ENCODE measurements at regions not wholly inside any gene's neighbourhood (a gene's known extent, or its start where the extent isn't known, plus 50 kb on each side); places are given as distances from the start of the nearest gene placed in this dataset.
A peak's percentile ranks its signal among the peaks of the same experiment; 100 is the strongest.
"Not testable (repeated sequence)": the region's sequence is repeated elsewhere in the genome, so short reads cannot be mapped to it uniquely, and the experiment has no call there.

DNA sequence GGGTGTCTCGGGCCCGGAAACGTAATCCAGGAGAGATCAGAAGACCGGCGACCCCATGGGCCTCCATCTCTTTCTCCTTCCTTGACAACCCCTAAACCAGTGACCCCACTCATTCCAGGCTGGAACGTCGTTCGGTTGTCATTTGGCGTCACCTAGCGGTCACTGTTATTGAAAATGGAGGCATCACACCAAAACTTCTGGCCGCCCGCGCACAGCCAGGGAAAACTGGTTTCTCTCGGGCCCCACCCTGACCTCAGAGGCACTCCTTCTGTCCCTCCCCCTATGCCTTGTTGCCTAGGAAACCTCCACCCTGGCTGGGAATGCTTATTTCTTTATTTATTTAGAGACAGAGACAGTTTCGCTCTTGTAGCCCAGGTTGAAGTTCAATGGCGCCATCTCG, 2327.3 kb upstream of the TPTE start:
- not testable (repeated sequence) for H3K27ac Mint-ChIP-seq; H3K4me1 Mint-ChIP-seq; H3K4me3 Mint-ChIP-seq; H3K9me3 Mint-ChIP-seq; H3K36me3 Mint-ChIP-seq (ENCODE audit: low read depth); H3K27me3 Mint-ChIP-seq
- ATAC-seq (replicated peaks) = peak; percentile 61

DNA sequence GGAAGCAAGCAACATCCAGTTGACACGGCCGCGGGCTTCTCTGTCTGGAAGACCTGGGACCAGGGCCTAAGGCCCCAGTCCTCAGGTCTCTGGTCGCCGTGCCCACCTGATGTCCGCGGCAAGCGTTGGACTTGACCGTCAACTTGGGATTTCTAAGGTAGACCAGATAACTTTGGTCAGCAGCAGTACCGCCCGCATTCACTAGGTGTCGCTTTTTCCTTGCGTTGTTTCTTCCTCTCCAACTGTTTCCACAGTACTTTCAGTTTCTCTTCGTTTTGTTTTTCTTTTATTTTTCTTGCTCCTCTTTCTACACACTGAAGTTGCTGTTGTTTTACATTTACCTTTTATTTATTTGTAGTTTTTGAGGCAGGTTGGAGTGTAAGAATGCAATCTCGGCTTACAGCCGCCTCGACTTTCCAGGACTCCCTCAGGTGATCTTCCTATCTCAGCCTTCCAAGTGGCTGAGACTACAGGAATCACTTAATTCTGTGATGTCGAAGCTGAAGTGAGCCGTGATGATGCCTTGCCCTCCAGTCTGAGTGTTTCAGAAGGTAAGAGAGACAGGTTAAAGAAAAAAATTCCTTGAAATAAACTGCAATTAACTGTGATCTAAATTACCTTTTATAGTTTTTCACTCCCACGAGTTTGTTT, 2323.9 kb upstream of the TPTE start:
- not testable (repeated sequence) for H3K4me1 Mint-ChIP-seq; H3K4me3 Mint-ChIP-seq; H3K27ac Mint-ChIP-seq; H3K36me3 Mint-ChIP-seq (ENCODE audit: low read depth); H3K9me3 Mint-ChIP-seq; H3K27me3 Mint-ChIP-seq
- peak; percentile 65 for ATAC-seq (replicated peaks)

DNA sequence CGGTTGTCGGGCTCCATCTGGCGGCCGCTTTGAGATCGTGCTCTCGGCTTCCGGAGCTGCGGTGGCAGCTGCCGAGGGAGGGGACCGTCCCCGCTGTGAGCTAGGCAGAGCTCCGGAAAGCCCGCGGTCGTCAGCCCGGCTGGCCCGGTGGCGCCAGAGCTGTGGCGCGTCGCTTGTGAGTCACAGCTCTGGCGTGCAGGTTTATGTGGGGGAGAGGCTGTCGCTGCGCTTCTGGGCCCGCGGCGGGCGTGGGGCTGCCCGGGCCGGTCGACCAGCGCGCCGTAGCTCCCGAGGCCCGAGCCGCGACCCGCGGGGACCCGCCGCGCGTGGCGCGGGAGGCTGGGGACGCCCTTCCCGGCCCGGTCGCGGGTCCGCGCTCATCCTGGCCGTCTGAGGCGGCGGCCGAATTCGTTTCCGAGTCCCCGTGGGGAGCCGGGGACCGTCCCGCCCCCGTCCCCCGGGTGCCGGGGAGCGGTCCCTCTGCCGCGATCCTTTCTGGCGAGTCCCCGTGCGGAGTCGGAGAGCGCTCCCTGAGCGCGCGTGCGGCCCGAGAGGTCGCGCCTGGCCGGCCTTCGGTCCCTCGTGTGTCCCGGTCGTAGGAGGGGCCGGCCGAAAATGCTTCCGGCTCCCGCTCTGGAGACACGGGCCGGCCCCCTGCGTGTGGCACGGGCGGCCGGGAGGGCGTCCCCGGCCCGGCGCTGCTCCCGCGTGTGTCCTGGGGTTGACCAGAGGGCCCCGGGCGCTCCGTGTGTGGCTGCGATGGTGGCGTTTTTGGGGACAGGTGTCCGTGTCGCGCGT, 2316.1 kb upstream of the TPTE start:
- H3K27ac Mint-ChIP-seq; H3K36me3 Mint-ChIP-seq (ENCODE audit: low read depth); H3K9me3 Mint-ChIP-seq; H3K27me3 Mint-ChIP-seq; H3K4me3 Mint-ChIP-seq; H3K4me1 Mint-ChIP-seq: not testable (repeated sequence)
- ATAC-seq (replicated peaks) = peak; percentile 90

DNA sequence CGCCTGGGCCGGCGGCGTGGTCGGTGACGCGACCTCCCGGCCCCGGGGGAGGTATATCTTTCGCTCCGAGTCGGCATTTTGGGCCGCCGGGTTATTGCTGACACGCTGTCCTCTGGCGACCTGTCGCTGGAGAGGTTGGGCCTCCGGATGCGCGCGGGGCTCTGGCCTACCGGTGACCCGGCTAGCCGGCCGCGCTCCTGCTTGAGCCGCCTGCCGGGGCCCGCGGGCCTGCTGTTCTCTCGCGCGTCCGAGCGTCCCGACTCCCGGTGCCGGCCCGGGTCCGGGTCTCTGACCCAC, 2315.5 kb upstream of the TPTE start:
- H3K4me1 Mint-ChIP-seq; H3K4me3 Mint-ChIP-seq; H3K9me3 Mint-ChIP-seq; H3K27me3 Mint-ChIP-seq; H3K36me3 Mint-ChIP-seq (ENCODE audit: low read depth); ATAC-seq (replicated peaks); H3K27ac Mint-ChIP-seq: not testable (repeated sequence)

DNA sequence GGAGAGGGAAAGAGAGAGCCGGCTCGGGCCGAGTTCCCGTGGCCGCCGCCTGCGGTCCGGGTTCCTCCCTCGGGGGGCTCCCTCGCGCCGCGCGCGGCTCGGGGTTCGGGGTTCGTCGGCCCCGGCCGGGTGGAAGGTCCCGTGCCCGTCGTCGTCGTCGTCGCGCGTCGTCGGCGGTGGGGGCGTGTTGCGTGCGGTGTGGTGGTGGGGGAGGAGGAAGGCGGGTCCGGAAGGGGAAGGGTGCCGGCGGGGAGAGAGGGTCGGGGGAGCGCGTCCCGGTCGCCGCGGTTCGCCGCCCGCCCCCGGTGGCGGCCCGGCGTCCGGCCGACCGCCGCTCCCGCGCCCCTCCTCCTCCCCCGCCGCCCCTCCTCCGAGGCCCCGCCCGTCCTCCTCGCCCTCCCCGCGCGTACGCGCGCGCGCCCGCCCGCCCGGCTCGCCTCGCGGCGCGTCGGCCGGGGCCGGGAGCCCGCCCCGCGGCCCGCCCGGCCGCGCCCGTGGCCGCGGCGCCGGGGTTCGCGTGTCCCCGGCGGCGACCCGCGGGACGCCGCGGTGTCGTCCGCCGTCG, 2308.3 kb upstream of the TPTE start:
- H3K4me3 Mint-ChIP-seq; H3K27me3 Mint-ChIP-seq; H3K9me3 Mint-ChIP-seq; H3K27ac Mint-ChIP-seq; H3K36me3 Mint-ChIP-seq (ENCODE audit: low read depth); H3K4me1 Mint-ChIP-seq: not testable (repeated sequence)
- peak; percentile 45 for ATAC-seq (replicated peaks)

DNA sequence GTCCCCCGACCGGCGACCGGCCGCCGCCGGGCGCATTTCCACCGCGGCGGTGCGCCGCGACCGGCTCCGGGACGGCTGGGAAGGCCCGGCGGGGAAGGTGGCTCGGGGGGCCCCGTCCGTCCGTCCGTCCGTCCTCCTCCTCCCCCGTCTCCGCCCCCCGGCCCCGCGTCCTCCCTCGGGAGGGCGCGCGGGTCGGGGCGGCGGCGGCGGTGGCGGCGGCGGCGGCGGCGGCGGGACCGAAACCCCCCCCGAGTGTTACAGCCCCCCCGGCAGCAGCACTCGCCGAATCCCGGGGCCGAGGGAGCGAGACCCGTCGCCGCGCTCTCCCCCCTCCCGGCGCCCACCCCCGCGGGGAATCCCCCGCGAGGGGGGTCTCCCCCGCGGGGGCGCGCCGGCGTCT, 2306.8 kb upstream of the TPTE start:
- not testable (repeated sequence) for ATAC-seq (replicated peaks); H3K4me3 Mint-ChIP-seq; H3K9me3 Mint-ChIP-seq; H3K27me3 Mint-ChIP-seq; H3K27ac Mint-ChIP-seq; H3K4me1 Mint-ChIP-seq; H3K36me3 Mint-ChIP-seq (ENCODE audit: low read depth)

DNA sequence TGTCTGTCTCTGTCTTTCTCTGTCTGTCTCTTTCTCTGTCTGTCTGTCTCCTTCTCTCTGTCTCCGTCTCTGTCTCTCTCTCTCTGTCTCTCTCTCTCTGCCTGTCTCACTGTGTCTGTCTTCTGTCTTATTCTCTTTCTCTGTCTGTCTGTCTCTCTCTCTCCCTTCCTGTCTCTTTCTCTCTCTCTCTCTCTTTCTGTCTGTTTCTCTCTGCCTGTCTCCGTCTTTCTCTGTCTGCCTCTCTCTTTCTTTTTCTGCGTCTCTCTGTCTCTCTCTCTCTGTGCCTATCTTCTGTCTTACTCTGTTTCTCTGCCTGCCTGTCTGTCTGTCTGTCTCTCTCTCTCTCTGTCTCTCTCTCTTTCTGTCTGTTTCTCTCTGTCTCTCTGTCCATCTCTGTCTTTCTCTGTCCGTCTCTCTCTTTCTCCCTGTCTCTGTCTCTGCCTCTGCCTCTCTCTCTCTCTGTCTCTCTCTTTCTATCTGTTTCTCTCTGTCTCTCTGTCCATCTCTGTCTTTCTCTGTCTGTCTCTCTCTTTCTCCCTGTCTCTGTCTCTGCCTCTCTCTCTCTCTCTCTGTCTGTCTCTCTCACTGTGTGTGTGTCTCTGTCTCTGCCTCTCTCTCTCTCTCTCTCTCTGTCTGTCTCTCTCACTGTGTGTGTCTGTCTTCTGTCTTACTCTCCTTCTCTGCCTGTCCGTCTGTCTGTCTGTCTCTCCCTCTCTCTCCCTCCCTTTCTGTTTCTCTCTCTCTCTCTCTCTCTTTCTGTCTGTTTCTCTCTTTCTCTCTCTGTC, 2291.8 kb upstream of the TPTE start:
- not testable (repeated sequence) for H3K4me1 Mint-ChIP-seq; H3K27me3 Mint-ChIP-seq; H3K27ac Mint-ChIP-seq; H3K9me3 Mint-ChIP-seq; H3K4me3 Mint-ChIP-seq; H3K36me3 Mint-ChIP-seq (ENCODE audit: low read depth)
- ATAC-seq (replicated peaks) = peak; percentile 28

DNA sequence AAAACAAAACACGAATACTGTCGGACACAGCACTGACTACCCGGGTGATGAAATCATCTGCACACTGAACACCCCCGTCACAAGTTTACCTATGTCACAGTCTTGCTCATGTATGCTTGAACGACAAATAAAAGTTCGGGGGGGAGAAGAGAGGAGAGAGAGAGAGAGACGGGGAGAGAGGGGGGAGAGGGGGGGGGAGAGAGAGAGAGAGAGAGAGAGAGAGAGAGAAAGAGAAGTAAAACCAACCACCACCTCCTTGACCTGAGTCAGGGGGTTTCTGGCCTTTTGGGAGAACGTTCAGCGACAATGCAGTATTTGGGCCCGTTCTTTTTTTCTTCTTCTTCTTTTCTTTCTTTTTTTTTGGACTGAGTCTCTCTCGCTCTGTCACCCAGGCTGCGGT, 2290.1 kb upstream of the TPTE start:
- ATAC-seq (replicated peaks); H3K4me3 Mint-ChIP-seq; H3K9me3 Mint-ChIP-seq; H3K4me1 Mint-ChIP-seq; H3K36me3 Mint-ChIP-seq (ENCODE audit: low read depth); H3K27me3 Mint-ChIP-seq; H3K27ac Mint-ChIP-seq: not testable (repeated sequence)

DNA sequence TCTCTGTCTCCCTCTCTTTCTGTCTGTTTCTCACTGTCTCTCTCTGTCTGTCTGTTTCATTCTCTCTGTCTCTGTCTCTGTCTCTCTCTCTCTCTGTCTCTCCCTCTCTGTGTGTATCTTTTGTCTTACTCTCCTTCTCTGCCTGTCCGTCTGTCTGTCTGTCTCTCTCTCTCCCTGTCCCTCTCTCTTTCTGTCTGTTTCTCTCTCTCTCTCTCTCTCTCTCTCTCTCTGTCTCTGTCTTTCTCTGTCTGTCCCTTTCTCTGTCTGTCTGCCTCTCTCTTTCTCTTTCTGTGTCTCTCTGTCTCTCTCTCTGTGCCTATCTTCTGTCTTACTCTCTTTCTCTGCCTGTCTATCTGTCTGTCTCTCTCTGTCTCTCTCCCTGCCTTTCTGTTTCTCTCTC, 2288.4 kb upstream of the TPTE start:
- H3K4me3 Mint-ChIP-seq; ATAC-seq (replicated peaks); H3K27me3 Mint-ChIP-seq; H3K4me1 Mint-ChIP-seq; H3K36me3 Mint-ChIP-seq (ENCODE audit: low read depth); H3K27ac Mint-ChIP-seq; H3K9me3 Mint-ChIP-seq: not testable (repeated sequence)

DNA sequence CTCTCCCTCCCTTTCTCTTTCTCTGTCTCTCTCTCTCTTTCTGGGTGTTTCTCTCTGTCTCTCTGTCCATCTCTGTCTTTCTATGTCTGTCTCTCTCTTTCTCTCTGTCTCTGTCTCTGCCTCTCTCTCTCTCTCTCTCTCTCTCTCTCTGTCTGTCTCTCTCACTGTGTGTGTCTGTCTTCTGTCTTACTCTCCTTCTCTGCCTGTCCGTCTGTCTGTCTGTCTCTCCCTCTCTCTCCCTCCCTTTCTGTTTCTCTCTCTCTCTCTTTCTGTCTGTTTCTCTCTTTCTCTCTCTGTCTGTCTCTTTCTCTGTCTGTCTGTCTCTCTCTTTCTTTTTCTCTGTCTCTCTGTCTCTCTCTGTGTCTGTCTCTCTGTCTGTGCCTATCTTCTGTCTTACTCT, 2287.3 kb upstream of the TPTE start:
- H3K4me1 Mint-ChIP-seq; ATAC-seq (replicated peaks); H3K36me3 Mint-ChIP-seq (ENCODE audit: low read depth); H3K27me3 Mint-ChIP-seq; H3K27ac Mint-ChIP-seq; H3K9me3 Mint-ChIP-seq; H3K4me3 Mint-ChIP-seq: not testable (repeated sequence)

DNA sequence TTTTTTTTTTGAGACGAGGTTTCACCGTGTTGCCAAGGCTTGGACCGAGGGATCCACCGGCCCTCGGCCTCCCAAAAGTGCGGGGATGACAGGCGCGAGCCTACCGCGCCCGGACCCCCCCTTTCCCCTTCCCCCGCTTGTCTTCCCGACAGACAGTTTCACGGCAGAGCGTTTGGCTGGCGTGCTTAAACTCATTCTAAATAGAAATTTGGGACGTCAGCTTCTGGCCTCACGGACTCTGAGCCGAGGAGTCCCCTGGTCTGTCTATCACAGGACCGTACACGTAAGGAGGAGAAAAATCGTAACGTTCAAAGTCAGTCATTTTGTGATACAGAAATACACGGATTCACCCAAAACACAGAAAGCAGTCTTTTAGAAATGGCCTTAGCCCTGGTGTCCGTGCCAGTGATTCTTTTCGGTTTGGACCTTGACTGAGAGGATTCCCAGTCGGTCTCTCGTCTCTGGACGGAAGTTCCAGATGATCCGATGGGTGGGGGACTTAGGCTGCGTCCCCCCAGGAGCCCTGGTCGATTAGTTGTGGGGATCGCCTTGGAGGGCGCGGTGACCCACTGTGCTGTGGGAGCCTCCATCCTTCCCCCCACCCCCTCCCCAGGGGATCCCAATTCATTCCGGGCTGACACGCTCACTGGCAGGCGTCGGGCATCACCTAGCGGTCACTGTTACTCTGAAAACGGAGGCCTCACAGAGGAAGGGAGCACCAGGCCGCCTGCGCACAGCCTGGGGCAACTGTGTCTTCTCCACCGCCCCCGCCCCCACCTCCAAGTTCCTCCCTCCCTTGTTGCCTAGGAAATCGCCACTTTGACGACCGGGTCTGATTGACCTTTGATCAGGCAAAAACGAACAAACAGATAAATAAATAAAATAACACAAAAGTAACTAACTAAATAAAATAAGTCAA, 2276.4 kb upstream of the TPTE start:
- not testable (repeated sequence) for H3K4me3 Mint-ChIP-seq; H3K27ac Mint-ChIP-seq; H3K4me1 Mint-ChIP-seq; H3K36me3 Mint-ChIP-seq (ENCODE audit: low read depth); H3K9me3 Mint-ChIP-seq; H3K27me3 Mint-ChIP-seq
- ATAC-seq (replicated peaks) = peak; percentile 46

DNA sequence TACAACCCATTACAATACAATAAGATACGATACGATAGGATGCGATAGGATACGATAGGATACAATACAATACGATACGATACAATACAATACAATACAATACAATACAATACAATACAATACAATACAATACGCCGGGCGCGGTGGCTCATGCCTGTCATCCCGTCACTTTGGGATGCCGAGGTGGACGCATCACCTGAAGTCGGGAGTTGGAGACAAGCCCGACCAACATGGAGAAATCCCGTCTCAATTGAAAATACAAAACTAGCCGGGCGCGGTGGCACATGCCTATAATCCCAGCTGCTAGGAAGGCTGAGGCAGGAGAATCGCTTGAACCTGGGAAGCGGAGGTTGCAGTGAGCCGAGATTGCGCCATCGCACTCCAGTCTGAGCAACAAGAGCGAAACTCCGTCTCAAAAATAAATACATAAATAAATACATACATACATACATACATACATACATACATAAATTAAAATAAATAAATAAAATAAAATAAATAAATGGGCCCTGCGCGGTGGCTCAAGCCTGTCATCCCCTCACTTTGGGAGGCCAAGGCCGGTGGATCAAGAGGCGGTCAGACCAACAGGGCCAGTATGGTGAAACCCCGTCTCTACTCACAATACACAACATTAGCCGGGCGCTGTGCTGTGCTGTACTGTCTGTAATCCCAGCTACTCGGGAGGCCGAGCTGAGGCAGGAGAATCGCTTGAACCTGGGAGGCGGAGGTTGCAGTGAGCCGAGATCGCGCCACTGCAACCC, 2275.6 kb upstream of the TPTE start:
- not testable (repeated sequence) for H3K9me3 Mint-ChIP-seq; H3K36me3 Mint-ChIP-seq (ENCODE audit: low read depth)

DNA sequence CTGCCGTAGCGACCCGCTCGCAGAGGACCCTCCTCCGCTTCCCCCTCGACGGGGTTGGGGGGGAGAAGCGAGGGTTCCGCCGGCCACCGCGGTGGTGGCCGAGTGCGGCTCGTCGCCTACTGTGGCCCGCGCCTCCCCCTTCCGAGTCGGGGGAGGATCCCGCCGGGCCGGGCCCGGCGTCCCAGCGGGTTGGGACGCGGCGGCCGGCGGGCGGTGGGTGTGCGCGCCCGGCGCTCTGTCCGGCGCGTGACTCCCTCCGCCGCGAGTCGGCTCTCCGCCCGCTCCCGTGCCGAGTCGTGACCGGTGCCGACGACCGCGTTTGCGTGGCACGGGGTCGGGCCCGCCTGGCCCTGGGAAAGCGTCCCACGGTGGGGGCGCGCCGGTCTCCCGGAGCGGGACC, 2269.7 kb upstream of the TPTE start:
- H3K27me3 Mint-ChIP-seq; ATAC-seq (replicated peaks); H3K9me3 Mint-ChIP-seq; H3K4me1 Mint-ChIP-seq; H3K36me3 Mint-ChIP-seq (ENCODE audit: low read depth); H3K4me3 Mint-ChIP-seq; H3K27ac Mint-ChIP-seq: not testable (repeated sequence)

More for the DNA sequence above, 2275.6 kb upstream of the TPTE start:
- H3K27me3 Mint-ChIP-seq, H3K4me1 Mint-ChIP-seq, H3K27ac Mint-ChIP-seq, H3K4me3 Mint-ChIP-seq: not testable (repeated sequence)
- peak; percentile 76 for ATAC-seq (replicated peaks)

DNA sequence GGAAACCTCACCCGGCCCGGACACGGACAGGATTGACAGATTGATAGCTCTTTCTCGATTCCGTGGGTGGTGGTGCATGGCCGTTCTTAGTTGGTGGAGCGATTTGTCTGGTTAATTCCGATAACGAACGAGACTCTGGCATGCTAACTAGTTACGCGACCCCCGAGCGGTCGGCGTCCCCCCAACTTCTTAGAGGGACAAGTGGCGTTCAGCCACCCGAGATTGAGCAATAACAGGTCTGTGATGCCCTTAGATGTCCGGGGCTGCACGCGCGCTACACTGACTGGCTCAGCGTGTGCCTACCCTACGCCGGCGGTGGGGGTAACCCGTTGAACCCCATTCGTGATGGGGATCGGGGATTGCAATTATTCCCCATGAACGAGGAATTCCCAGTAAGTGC, 2266.3 kb upstream of the TPTE start:
- not testable (repeated sequence) for H3K36me3 Mint-ChIP-seq (ENCODE audit: low read depth); H3K27ac Mint-ChIP-seq; ATAC-seq (replicated peaks)

More for the DNA sequence above, 2266.3 kb upstream of the TPTE start:
- H3K27me3 Mint-ChIP-seq, H3K4me1 Mint-ChIP-seq, H3K9me3 Mint-ChIP-seq, H3K4me3 Mint-ChIP-seq: not testable (repeated sequence)

Data from activated T-helper 17 cell treated with anti-CD3 and anti-CD28 coated beads, Interleukin-2, amount 50 U/mL, for 72 hours (primary cell).